G401.6 (cell line): ENCODE measurements at regions not wholly inside any gene's neighbourhood (a gene's known extent, or its start where the extent isn't known, plus 50 kb on each side); places are given as distances from the start of the nearest gene placed in this dataset.

Source experiments
- FAIRE-seq: peaks from 2 replicates; lab custom pipeline; 2012; peaks lifted over from hg19 to GRCh38; lab: Jason Lieb, UNC

GRCh38 chr4:186934244-186934643 lies 210.6 kb upstream of the FAT1 start:
- FAIRE-seq, result no peak

GRCh38 chr4:186934841-186935443 lies 211.3 kb upstream of the FAT1 start:
- FAIRE-seq, result no peak

- FAIRE-seq, result no peak
Measured at GRCh38 chr4:186935901-186936300, 212.2 kb upstream of the FAT1 start.

- FAIRE-seq, result no peak
Measured at GRCh38 chr4:186936496-186937375, 213.1 kb upstream of the FAT1 start.

- no peak for FAIRE-seq
Measured at GRCh38 chr4:186939226-186939625, 215.6 kb upstream of the FAT1 start.

GRCh38 chr4:186939766-186940165 lies 216.1 kb upstream of the FAT1 start:
- no peak for FAIRE-seq

- FAIRE-seq, result no peak
Measured at GRCh38 chr4:186940476-186940875, 216.8 kb upstream of the FAT1 start.

GRCh38 chr4:186942758-186943377 lies 219.2 kb upstream of the FAT1 start:
- no peak for FAIRE-seq

GRCh38 chr4:186943411-186943810 lies 219.8 kb upstream of the FAT1 start:
- no peak for FAIRE-seq

GRCh38 chr4:186946136-186946535 lies 222.5 kb upstream of the FAT1 start:
- no peak for FAIRE-seq

GRCh38 chr4:186946682-186947294 lies 223.1 kb upstream of the FAT1 start:
- no peak for FAIRE-seq

GRCh38 chr4:186948361-186949242 lies 224.9 kb upstream of the FAT1 start:
- FAIRE-seq, result no peak

GRCh38 chr4:186949847-186950246 lies 226.2 kb upstream of the FAT1 start:
- no peak for FAIRE-seq

- FAIRE-seq, result no peak
Measured at GRCh38 chr4:186952709-186953108, 229.1 kb upstream of the FAT1 start.

GRCh38 chr4:186953599-186954260 lies 230.1 kb upstream of the FAT1 start:
- no peak for FAIRE-seq

- FAIRE-seq, result no peak
Measured at GRCh38 chr4:186954509-186954908, 230.9 kb upstream of the FAT1 start.

GRCh38 chr4:186954956-186955355 lies 231.3 kb upstream of the FAT1 start:
- no peak for FAIRE-seq

GRCh38 chr4:186957952-186958555 lies 234.4 kb upstream of the FAT1 start:
- FAIRE-seq, result no peak

- FAIRE-seq, result no peak
Measured at GRCh38 chr4:186958726-186959350, 235.2 kb upstream of the FAT1 start.

- FAIRE-seq, result no peak
Measured at GRCh38 chr4:186979961-186980745, 256.5 kb upstream of the FAT1 start.
